GM06990 (cell line): ENCODE measurements at regions not wholly inside any gene's neighbourhood (a gene's known extent, or its start where the extent isn't known, plus 50 kb on each side); places are given as distances from the start of the nearest gene placed in this dataset.

Experiments
- DNase-seq: peaks from one replicate; pipeline ENCODE4 v3.0.0-alpha.2; 2011; ENCODE audit not compliant: insufficient read length; ENCODE audit errors: extremely low read depth
- H3K27me3 ChIP-seq: replicated peaks from 2 replicates; pipeline ENCODE4 v1.6.0; 2011; ENCODE audit warnings: low read length; ENCODE audit not compliant: control insufficient read depth, insufficient read depth
- H3K36me3 ChIP-seq: 2 replicates; pipeline ENCODE4 v1.5.1; 2011; ENCODE audit warnings: low read length; ENCODE audit not compliant: control insufficient read depth, insufficient read depth
- H3K4me3 ChIP-seq: replicated peaks from 2 replicates; pipeline ENCODE4 v1.5.1; 2011; ENCODE audit warnings: low read depth, mild to moderate bottlenecking, control low read depth, low read length
- CTCF ChIP-seq: IDR thresholded peaks from 2 replicates; pipeline ENCODE4 v1.5.1; 2011; ENCODE audit warnings: low read length, control low read depth, mild to moderate bottlenecking, inconsistent platforms; ENCODE audit not compliant: insufficient read depth, poor library complexity, severe bottlenecking

DNA sequence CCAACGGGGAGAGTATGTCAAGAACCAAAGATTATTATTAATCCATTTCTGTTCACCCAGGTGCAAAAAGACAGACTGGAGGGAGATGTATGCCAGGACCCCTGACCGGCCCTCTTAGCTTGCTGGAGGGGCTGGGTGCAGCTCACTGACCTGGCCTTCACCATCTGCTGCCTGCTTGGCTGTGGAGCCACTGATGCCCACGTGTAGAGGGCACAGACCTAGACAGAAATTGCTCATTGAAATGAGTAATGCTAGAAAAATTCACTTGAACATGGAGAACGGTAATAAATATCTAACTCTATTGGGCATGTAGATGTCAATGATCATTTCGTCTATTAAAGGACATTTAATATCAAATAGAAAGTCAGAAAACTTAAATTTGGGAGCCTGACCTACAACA, 58.8 kb upstream of the ERCC6L2 start:
- no peaks in the 10 kb centered on the region for H3K27me3 ChIP-seq
- H3K36me3 ChIP-seq = no peaks in the 10 kb centered on the region
- no peak overlapping the region for H3K4me3 ChIP-seq
- DNase-seq = no peak
- TF ChIP-seq CTCF = no peak

DNA sequence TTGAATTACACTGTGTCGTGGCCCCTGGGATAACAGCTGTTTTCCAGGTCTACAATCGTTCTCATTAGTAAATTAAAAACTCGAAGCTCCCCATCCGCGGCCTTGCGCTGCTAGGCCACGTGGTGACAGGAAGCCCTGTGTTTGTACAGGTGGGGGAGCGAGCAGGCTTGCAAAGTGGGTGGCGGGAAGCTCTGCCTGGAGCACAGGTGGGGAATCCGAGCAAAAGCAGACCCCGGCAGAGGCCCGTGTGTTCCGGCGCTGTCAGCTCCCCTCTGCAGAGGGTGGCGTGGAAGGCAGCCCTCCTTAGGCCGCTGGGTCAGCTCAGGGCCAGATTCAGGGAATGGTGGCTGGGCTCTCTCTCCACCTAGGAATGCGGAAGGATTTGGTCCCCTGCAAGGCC, 59.5 kb upstream of the ERCC6L2 start:
- DNase-seq = no peak
- Histone ChIP-seq H3K27me3 (no peaks in the 10 kb centered on the region), H3K4me3 (no peak overlapping the region), H3K36me3 (no peaks in the 10 kb centered on the region)
- TF ChIP-seq CTCF = no peak

DNA sequence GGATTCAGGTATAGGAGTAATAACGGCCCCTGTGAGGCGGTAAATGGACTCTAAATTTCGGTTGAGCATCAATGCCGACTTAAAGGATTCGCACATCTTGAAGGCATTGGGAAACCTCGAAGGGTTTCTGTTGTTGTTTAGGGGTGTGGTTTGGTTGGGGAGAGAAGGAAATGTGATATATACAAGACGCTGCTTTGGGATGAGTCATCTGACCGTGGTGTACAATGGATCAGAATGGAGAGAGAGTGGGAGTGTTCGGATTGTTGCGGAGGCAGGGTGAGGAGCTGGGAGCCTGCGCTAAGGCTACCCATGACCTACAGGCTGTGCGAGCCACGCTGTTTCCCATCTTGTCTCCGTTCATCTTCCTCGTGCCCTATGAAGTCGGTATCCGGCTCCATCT, 60.4 kb upstream of the ERCC6L2 start:
- Histone ChIP-seq H3K4me3 (no peak overlapping the region), H3K36me3 (no peaks in the 10 kb centered on the region), H3K27me3 (no peaks in the 10 kb centered on the region)
- DNase-seq = no peak
- TF ChIP-seq CTCF = no peak

GRCh38 chr9:95813923-95814322, 61.6 kb upstream of the ERCC6L2 start:
- no peak overlapping the region for H3K4me3 ChIP-seq
- TF ChIP-seq CTCF = no peak
- H3K27me3 ChIP-seq = no peaks in the 10 kb centered on the region
- no peak for DNase-seq
- no peaks in the 10 kb centered on the region for H3K36me3 ChIP-seq

DNA sequence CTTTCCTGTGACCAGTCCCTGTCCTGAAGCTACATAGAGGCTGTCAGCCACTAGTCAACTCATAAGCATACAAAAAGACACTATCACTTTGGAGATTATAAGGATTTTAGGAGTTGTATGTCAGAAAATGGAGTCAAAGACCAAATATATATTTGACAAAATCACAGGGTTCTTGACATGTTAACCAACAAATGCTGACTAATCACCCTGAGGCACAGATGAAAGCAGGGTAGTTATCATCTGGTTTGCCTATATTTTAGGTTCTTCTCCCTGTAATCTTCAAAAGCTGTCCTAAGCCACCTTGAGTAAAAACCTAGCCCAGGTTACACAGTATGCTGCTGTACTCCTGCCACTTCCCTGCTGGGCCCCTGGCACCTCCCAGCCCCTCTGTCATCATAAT, 64.7 kb upstream of the ERCC6L2 start:
- DNase-seq = no peak
- no peak for TF ChIP-seq CTCF
- H3K36me3 ChIP-seq = no peaks in the 10 kb centered on the region
- no peak overlapping the region for H3K4me3 ChIP-seq
- no peaks in the 10 kb centered on the region for H3K27me3 ChIP-seq

- TF ChIP-seq CTCF = no peak
- H3K36me3 ChIP-seq = no peaks in the 10 kb centered on the region
- no peak for DNase-seq
- no peaks in the 10 kb centered on the region for H3K27me3 ChIP-seq
- no peak overlapping the region for H3K4me3 ChIP-seq
These were observed 65.4 kb upstream of the ERCC6L2 start for GRCh38 chr9:95810133-95810532.
